ENCODE measurements at regions not wholly inside any gene's neighbourhood (a gene's known extent, or its start where the extent isn't known, plus 50 kb on each side); places are given as distances from the start of the nearest gene placed in this dataset.

DNA sequence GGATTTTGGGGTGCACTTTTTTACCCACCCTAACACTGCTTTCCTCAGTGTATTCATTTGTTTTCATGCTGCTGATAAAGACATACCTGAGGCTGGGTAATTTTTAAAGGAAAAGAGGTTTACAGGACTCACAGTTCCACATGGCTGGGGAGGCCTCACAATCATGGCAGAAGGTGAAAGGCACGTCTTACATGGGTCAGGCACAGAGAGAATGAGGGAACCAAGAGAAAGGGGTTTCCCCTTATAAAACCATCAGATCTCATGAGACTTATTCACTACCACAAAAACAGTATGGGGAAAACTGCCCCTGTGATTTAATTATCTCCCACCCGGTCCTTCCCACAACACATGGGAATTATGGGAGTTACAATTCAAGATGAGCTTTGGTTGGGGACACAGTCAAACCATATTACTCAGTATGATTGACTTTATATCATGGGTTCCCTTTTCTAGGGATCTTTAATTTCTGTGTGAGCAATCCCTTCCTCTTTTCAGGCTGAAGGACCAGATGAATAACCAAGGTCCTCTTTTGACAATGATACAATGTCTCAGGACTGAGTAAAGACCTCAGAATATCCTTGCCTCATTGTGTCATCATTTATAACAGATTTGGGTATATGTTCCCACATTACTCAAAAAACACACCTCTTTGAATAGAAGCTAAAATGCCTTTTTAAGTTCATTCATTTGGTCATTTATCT lies 100.1 kb upstream of the TRIB2 start:
- Histone ChIP-seq H3K4me3 (no peak overlapping the region), H3K9me3 (replicated peaks in 1 of 3) (no peaks in the 10 kb centered on the region), H3K27me3 (no peaks in the 10 kb centered on the region), H3K27ac (no peak overlapping the region), H3K36me3 (replicated peaks in 1 of 2) (no peaks in the 10 kb centered on the region), H3K4me1 (replicated peaks in 1 of 2) (no peaks in the 10 kb centered on the region)
- DNase-seq = no peak
- 82 to 94% (median 91%) methylated on average over 2 of the region's 2 CpGs for WGBS, 4 donors
- intact Hi-C loops (cut with DNase I) = no loop called here
- TF ChIP-seq CTCF (IDR thresholded peaks at IDR 0.05) (no peak), POLR2A (IDR thresholded peaks at IDR 0.05) (no peak)

DNA sequence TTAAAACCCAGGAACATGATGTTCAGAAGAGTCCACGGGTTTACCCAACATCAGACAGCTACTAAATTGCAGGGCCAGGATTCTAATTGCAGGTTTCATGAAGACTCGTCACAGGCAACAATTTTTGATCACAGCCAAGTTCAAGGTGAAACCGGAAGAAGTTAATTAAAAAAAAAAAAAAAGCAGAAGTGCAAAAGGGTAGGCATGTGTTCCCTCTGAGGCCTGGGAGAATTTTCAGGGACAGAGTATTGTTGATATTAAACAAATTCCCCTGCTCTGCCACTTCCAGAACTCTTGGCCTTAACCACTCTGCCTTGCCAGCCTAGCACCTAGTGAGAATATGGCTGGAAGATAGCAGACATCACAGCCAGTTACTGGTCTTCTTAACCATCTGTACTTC lies 99.4 kb upstream of the TRIB2 start:
- Histone ChIP-seq H3K27me3 (no peaks in the 10 kb centered on the region), H3K27ac (no peak overlapping the region), H3K9me3 (replicated peaks in 1 of 3) (no peaks in the 10 kb centered on the region), H3K36me3 (replicated peaks in 1 of 2) (no peaks in the 10 kb centered on the region), H3K4me1 (replicated peaks in 1 of 2) (no peaks in the 10 kb centered on the region), H3K4me3 (no peak overlapping the region)
- no peak for DNase-seq
- intact Hi-C loops (cut with DNase I) = no loop called here
- TF ChIP-seq CTCF (IDR thresholded peaks at IDR 0.05) (no peak), POLR2A (IDR thresholded peaks at IDR 0.05) (no peak)
- WGBS, 4 donors = 79 to 89% (median 83%) methylated on average over 3 of the region's 3 CpGs

- WGBS, 4 donors = 65 to 91% (median 83%) methylated on average over 2 of the region's 2 CpGs
- intact Hi-C loops (cut with DNase I) = no loop called here
- no peak overlapping the region for H3K4me3 ChIP-seq
- no peaks in the 10 kb centered on the region for H3K27me3 ChIP-seq
- no peak for DNase-seq
- no peak for TF ChIP-seq CTCF (IDR thresholded peaks at IDR 0.05)
- no peak for TF ChIP-seq POLR2A (IDR thresholded peaks at IDR 0.05)
- no peaks in the 10 kb centered on the region for H3K4me1 ChIP-seq (replicated peaks in 1 of 2)
- no peaks in the 10 kb centered on the region for H3K36me3 ChIP-seq (replicated peaks in 1 of 2)
- H3K9me3 ChIP-seq (replicated peaks in 1 of 3) = no peaks in the 10 kb centered on the region
- H3K27ac ChIP-seq = no peak overlapping the region
Observed at GRCh38 chr2:12617853-12618252, 98.9 kb upstream of the TRIB2 start.

DNA sequence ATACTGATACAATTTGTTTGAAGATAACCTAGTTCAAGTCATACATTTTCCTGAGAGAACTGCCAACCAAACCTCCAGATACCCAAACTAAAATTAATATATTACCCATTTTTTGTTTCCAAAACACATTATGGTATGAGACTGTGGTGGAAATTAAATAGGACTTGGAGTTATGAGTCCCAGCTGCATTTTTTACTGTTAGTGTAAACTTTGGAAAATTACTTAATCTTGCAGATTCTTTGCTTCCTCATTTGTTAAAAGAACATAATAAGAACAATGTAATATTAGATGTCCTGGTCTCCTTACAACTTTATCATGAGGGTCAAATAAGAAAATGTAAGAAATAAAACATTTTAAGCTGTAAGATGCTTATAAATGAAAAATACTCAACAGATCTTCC lies 98.2 kb upstream of the TRIB2 start:
- Histone ChIP-seq H3K9me3 (replicated peaks in 1 of 3) (no peaks in the 10 kb centered on the region), H3K36me3 (replicated peaks in 1 of 2) (no peaks in the 10 kb centered on the region), H3K4me1 (replicated peaks in 1 of 2) (no peaks in the 10 kb centered on the region), H3K27me3 (no peaks in the 10 kb centered on the region), H3K4me3 (no peak overlapping the region), H3K27ac (no peak overlapping the region)
- TF ChIP-seq POLR2A (IDR thresholded peaks at IDR 0.05) (no peak), CTCF (IDR thresholded peaks at IDR 0.05) (no peak)
- intact Hi-C loops (cut with DNase I) = no loop called here
- DNase-seq = no peak
